GM12892 (cell line): ENCODE measurements at regions not wholly inside any gene's neighbourhood (a gene's known extent, or its start where the extent isn't known, plus 50 kb on each side); places are given as distances from the start of the nearest gene placed in this dataset.

Source experiments
- DNase-seq: peaks from one replicate; pipeline ENCODE4 v3.0.0; 2011; ENCODE audit not compliant: insufficient read length
- FAIRE-seq: peaks from 2 replicates; lab custom pipeline; 2011; peaks lifted over from hg19 to GRCh38; lab: Jason Lieb, UNC
- POLR2A ChIP-seq: IDR thresholded peaks from 2 replicates; pipeline ENCODE4 v1.6.1; 2011; ENCODE audit warnings: low read depth, low read length, control low read depth
- POLR2AphosphoS5 ChIP-seq: IDR thresholded peaks from 2 replicates; pipeline ENCODE4 v1.6.1; 2011; ENCODE audit warnings: low read depth, low read length, control low read depth
- TAF1 ChIP-seq: IDR thresholded peaks from 2 replicates; pipeline ENCODE4 v1.6.1; 2011; ENCODE audit warnings: low read depth, mild to moderate bottlenecking, control low read depth, low read length, borderline replicate concordance

- TF ChIP-seq POLR2A: no peak
- TF ChIP-seq POLR2AphosphoS5: no peak
- TF ChIP-seq TAF1: no peak
- FAIRE-seq (no peak), DNase-seq (no peak)
Observed at GRCh38 chr13:47408546-47409319, 511.9 kb upstream of the HTR2A start.

- no peak for TF ChIP-seq POLR2AphosphoS5
- TF ChIP-seq TAF1: no peak
- no peak for TF ChIP-seq POLR2A
- FAIRE-seq: no peak
Observed at GRCh38 chr13:47407808-47408207, 511.0 kb upstream of the HTR2A start.

GRCh38 chr13:47399599-47399998 lies 502.7 kb upstream of the HTR2A start:
- FAIRE-seq (no peak), DNase-seq (no peak)
- TF ChIP-seq TAF1: no peak
- no peak for TF ChIP-seq POLR2AphosphoS5
- no peak for TF ChIP-seq POLR2A

More at GRCh38 chr13:47407808-47408207, 511.0 kb upstream of the HTR2A start:
- no peak for DNase-seq

GRCh38 chr13:47397739-47398138 lies 500.9 kb upstream of the HTR2A start:
- TF ChIP-seq TAF1 (no peak), POLR2AphosphoS5 (no peak), POLR2A (no peak)
- FAIRE-seq (no peak), DNase-seq (no peak)

GRCh38 chr13:47396915-47397314 lies 500.1 kb upstream of the HTR2A start:
- FAIRE-seq (no peak), DNase-seq (no peak)
- TF ChIP-seq POLR2AphosphoS5 (no peak), POLR2A (no peak), TAF1 (no peak)

- TF ChIP-seq POLR2AphosphoS5: no peak
- no peak for DNase-seq
- no peak for FAIRE-seq
Observed at GRCh38 chr13:47374741-47375140, 477.9 kb upstream of the HTR2A start.

- no peak for DNase-seq
- no peak for FAIRE-seq
- TF ChIP-seq TAF1 (no peak), POLR2A (no peak), POLR2AphosphoS5 (no peak)
Observed at GRCh38 chr13:47372751-47373150, 475.9 kb upstream of the HTR2A start.

GRCh38 chr13:47351798-47352197 lies 454.9 kb upstream of the HTR2A start:
- no peak for DNase-seq
- no peak for FAIRE-seq
- TF ChIP-seq TAF1 (no peak), POLR2A (no peak), POLR2AphosphoS5 (no peak)

- DNase-seq: no peak
- no peak for FAIRE-seq
Observed at GRCh38 chr13:47350334-47351124, 453.7 kb upstream of the HTR2A start.

GRCh38 chr13:47349211-47349610 lies 452.4 kb upstream of the HTR2A start:
- FAIRE-seq (no peak), DNase-seq (no peak)
- TF ChIP-seq TAF1 (no peak), POLR2A (no peak), POLR2AphosphoS5 (no peak)

More at GRCh38 chr13:47350334-47351124, 453.7 kb upstream of the HTR2A start:
- no peak for TF ChIP-seq POLR2A
- no peak for TF ChIP-seq TAF1

GRCh38 chr13:47337781-47338507 lies 441.1 kb upstream of the HTR2A start:
- DNase-seq (no peak), FAIRE-seq (no peak)
- TF ChIP-seq TAF1 (no peak), POLR2AphosphoS5 (no peak), POLR2A (no peak)

GRCh38 chr13:47334173-47334572 lies 437.3 kb upstream of the HTR2A start:
- DNase-seq: no peak
- TF ChIP-seq POLR2AphosphoS5: no peak
- TF ChIP-seq POLR2A: no peak
- TF ChIP-seq TAF1: no peak
- no peak for FAIRE-seq
